Small intestine (tissue), 7 donors: ENCODE measurements at regions not wholly inside any gene's neighbourhood (a gene's known extent, or its start where the extent isn't known, plus 50 kb on each side); places are given as distances from the start of the nearest gene placed in this dataset.

ENCODE experiments used
- DNase-seq, 2 donors: peaks; one replicate each; pipeline versions ENCODE4 v3.0.0 to v3.0.0-alpha.2; 2013
- FAIRE-seq: peaks from 2 replicates; lab custom pipeline; 2012; peaks lifted over from hg19 to GRCh38; lab: Jason Lieb, UNC
- H3K27ac ChIP-seq, 3 donors: one replicate each; pipeline ENCODE4 v1.5.1; 2013; ENCODE audit warnings: low read length in 2 of 3, mild to moderate bottlenecking in 2 of 3, control low read depth in 1 of 3, inconsistent platforms in 1 of 3, low read depth in 1 of 3, moderate library complexity in 1 of 3
- H3K27me3 ChIP-seq, 3 donors: one replicate each; pipeline ENCODE4 v1.6.1; 2013; ENCODE audit warnings: low read length in 3 of 3, inconsistent platforms in 1 of 3; ENCODE audit not compliant: control insufficient read depth in 3 of 3, insufficient read depth in 3 of 3
- H3K36me3 ChIP-seq, 3 donors: one replicate each; pipeline ENCODE4 v1.6.1; 2013; ENCODE audit warnings: low read length in 3 of 3, inconsistent platforms in 1 of 3, low read depth in 1 of 3, mild to moderate bottlenecking in 1 of 3, moderate library complexity in 1 of 3; ENCODE audit not compliant: control insufficient read depth in 3 of 3, insufficient read depth in 2 of 3
- H3K4me1 ChIP-seq, 3 donors: one replicate each; pipeline ENCODE4 v1.6.1; 2013; ENCODE audit warnings: low read length in 2 of 3, inconsistent platforms in 1 of 3, low read depth in 1 of 3, mild to moderate bottlenecking in 1 of 3, moderate library complexity in 1 of 3; ENCODE audit not compliant: control insufficient read depth in 3 of 3, insufficient read depth in 2 of 3
- H3K4me3 ChIP-seq, 3 donors: one replicate each; pipeline ENCODE4 v1.5.1; 2013; ENCODE audit warnings: low read length in 3 of 3, control low read depth in 1 of 3, inconsistent platforms in 1 of 3, low read depth in 1 of 3, mild to moderate bottlenecking in 1 of 3, moderate library complexity in 1 of 3
- H3K9me3 ChIP-seq, 2 donors: one replicate each; pipeline ENCODE4 v1.6.1; 2013; ENCODE audit warnings: low read depth in 1 of 2, low read length in 1 of 2; ENCODE audit not compliant: control insufficient read depth in 2 of 2, insufficient read depth in 1 of 2
- WGBS, 3 donors: extraction: QIAGEN DNeasy Blood & Tissue Kit; methylation state at CpG; one replicate each; pipeline ENCODE4 v1.1.7; 2013; 5-methylcytosine and 5-hydroxymethylcytosine counted together
- donor health status: healthy with polysubstance abuse.
- donor health status: control.
- donor health status: control.
- donor health status: Bipolar disorder and iron deficiency.
- donor health status: healthy.

DNA sequence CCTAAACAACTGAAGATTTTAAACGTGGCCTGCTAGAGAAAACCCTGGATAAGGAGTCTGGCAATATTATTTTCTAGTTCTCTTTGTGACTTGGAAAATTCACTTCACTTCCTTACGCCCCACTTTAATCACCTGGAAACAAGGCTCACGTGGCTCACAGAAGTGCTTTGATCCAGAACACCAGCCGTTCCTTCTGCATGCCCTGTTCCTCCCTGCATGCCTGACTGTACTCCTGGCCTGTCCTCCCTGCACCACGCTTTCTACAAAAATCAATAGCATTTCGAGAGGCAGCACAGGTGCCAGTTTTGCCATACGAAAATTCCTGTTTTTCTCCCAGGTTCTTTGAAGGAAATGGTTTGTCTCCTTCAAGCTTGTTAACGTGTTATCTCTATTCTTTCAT, 474.2 kb upstream of the RGMA start:
- Histone ChIP-seq H3K4me3 (no peak overlapping the region), H3K36me3 (no peaks in the 10 kb centered on the region), H3K27me3 (no peaks in the 10 kb centered on the region), H3K9me3 (no peaks in the 10 kb centered on the region), H3K4me1 (no peaks in the 10 kb centered on the region), H3K27ac (no peak overlapping the region)
- FAIRE-seq (no peak), DNase-seq (no peak)
- 46 to 72% (median 54%) methylated on average over 8 of the region's 8 CpGs for WGBS, 3 donors

DNA sequence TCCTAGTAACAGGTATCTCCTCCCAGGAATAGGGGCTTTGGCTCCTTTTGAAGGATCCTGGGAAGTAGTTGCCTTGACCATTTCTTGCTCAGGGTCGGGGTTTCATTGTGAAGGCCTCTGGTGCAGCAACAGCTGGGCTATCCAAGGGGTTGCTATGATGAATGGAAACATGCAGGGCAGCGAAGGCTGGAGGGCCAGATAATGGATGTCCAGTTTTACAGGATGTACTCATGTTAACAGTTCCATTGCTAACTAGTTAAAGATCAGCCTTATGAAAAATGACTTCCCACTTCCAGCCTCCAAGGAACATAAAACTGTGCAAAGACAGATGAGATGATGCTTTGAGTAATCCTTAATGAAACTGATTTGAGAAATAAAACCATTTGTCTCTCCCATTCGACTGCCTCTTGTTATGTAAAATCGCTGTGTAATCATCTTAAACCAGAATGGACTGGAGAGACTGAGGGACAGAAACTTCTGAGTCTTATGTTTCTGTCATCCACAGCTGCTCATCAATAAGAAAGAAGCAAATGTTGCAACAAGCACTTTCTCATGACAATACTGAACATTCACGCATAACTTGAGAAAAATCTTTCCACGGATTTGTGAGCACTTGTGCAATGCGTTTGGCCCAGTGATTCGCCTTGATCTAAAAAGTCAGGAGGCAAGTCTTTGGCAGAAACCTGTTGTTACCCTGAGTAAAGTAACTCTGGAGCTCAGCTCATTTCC, 473.5 kb upstream of the RGMA start:
- no peaks in the 10 kb centered on the region for H3K4me1 ChIP-seq
- DNase-seq, result no peak
- FAIRE-seq, result no peak
- H3K36me3 ChIP-seq, result no peaks in the 10 kb centered on the region
- H3K27me3 ChIP-seq, result no peaks in the 10 kb centered on the region
- no peak overlapping the region for H3K27ac ChIP-seq
- 71 to 80% (median 79%) methylated on average over 8 of the region's 8 CpGs for WGBS, 3 donors
- no peak overlapping the region for H3K4me3 ChIP-seq
- no peaks in the 10 kb centered on the region for H3K9me3 ChIP-seq

DNA sequence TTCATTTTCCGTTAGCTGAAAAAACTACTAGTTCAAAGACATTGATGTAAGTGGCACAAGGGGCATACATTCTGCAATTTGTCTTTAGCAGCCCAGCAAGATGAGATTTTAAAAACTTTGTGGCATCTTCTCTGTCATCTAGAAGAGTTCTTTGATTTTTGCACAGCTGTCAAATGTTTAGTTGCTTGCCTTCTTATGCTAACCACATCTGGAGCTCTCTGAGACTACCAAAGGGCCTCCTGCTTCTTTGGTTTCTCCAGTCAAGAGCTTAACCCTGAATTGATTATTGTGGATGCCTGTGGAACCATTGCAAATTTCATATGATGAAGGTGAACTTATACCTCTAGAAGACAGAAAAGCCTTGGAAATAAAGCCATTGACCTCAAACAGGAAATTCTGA, 468.7 kb upstream of the RGMA start:
- 88 to 96% (median 92%) methylated on average over 1 of the region's 1 CpG for WGBS, 3 donors
- no peak for FAIRE-seq

DNA sequence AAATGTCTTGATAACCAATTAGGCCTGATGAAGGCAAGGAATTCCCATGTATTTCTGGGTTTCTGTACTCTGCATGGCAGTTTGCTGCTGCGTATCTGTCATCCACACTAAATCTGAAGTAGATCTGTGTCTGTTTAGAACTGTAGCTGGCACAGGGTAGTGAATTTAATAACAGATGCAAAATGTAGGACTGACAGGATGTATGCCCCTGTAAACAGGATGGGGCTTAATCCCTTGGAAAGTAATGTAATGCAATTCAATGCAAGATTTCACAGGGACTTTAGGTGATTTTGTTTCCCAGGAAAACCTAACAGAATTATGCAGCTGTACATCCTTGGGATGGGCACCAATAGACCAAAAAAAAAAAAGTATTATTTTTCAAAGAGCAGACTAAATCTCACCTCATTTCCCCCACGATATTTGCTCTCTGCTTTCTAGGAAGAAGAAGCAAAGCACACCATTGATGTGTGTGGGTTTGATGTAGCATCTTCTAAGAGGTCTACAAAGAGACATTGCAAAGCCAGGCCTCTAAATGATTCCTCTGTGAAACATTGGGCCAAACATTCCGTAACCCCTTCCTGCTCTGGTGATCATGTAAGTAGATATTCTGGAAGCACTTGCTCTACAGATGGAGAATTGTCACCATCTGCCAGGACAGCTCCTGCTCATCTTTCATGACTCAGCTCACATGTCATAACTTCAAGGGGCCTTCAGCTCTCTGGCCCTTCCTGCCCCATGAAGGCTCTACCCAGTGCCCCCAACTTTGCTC, 464.3 kb upstream of the RGMA start:
- Histone ChIP-seq H3K27ac (no peak overlapping the region), H3K9me3 (no peaks in the 10 kb centered on the region), H3K4me3 (no peak overlapping the region), H3K36me3 (no peaks in the 10 kb centered on the region), H3K27me3 (no peaks in the 10 kb centered on the region), H3K4me1 (no peaks in the 10 kb centered on the region)
- FAIRE-seq, result no peak
- WGBS, 3 donors, result 50 to 58% (median 52%) methylated on average over 3 of the region's 3 CpGs
- DNase-seq, result no peak

More for the DNA sequence above, 468.7 kb upstream of the RGMA start:
- Histone ChIP-seq H3K9me3 (no peaks in the 10 kb centered on the region), H3K27me3 (no peaks in the 10 kb centered on the region), H3K27ac (no peak overlapping the region), H3K4me1 (no peaks in the 10 kb centered on the region), H3K4me3 (no peak overlapping the region), H3K36me3 (no peaks in the 10 kb centered on the region)
- DNase-seq, result no peak

DNA sequence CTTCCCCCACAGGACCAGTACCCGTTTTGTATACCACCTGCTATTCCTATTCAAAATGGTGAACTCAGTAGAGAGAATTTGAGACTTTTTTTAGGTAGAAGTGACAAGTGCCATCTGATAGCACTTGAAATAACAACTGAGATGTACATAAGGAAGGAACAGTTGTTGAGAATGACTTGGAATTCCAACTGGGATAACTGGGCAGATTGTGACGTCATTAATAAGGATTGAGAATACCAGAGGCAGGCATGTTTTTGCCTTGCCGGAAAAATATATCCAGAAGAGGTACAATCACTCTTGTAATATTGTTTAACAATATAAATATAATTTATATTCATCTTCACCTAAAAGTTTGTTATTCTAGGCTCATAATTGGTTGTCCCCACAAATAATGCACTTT, 454.1 kb upstream of the RGMA start:
- H3K9me3 ChIP-seq, result no peaks in the 10 kb centered on the region
- H3K4me3 ChIP-seq, result no peak overlapping the region
- H3K27me3 ChIP-seq, result peaks cover 0 to 2% (median 0%) of the 10 kb centered on the region in 3 donors
- DNase-seq, result no peak
- no peak overlapping the region for H3K27ac ChIP-seq
- WGBS, 3 donors, result 71 to 80% (median 73%) methylated on average over 3 of the region's 3 CpGs
- H3K36me3 ChIP-seq, result no peaks in the 10 kb centered on the region
- no peaks in the 10 kb centered on the region for H3K4me1 ChIP-seq
- FAIRE-seq, result no peak

DNA sequence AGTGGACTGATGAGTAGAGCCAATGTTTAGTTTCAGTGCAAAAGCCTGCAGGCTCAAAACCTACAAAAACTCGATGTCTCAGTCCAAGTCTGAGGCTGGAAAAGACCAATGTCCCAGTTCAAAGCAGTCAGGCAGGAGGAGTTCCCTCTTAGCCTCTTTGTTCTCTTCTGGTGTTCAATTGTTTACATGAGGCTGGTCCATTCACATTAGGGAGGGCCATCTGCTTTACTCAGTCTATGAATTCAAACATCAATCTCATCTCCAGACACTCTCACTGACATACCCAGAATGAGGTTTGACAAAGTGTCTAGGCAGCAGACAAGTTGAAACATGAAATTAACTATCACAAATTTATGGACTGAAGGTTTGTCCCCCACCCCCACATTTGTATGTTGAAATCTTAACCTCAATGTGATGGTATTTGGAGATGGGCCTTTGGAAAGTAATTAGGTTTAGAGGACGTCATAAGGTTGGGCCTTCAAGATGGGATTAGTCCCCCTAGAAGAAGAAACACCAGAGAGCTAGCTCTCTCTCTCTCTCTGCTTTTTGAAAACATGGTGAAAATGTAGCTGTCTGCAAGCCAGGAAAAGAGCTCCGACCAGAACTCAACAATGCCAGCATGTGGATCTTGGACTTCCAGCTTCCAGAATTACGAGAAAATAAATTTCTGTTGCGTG, 438.5 kb upstream of the RGMA start:
- Histone ChIP-seq H3K27ac (no peak overlapping the region), H3K9me3 (no peaks in the 10 kb centered on the region), H3K27me3 (no peaks in the 10 kb centered on the region), H3K4me3 (no peak overlapping the region), H3K4me1 (no peaks in the 10 kb centered on the region), H3K36me3 (no peaks in the 10 kb centered on the region)
- FAIRE-seq (no peak), DNase-seq (no peak)
- 61 to 77% (median 71%) methylated on average over 5 of the region's 5 CpGs for WGBS, 3 donors

DNA sequence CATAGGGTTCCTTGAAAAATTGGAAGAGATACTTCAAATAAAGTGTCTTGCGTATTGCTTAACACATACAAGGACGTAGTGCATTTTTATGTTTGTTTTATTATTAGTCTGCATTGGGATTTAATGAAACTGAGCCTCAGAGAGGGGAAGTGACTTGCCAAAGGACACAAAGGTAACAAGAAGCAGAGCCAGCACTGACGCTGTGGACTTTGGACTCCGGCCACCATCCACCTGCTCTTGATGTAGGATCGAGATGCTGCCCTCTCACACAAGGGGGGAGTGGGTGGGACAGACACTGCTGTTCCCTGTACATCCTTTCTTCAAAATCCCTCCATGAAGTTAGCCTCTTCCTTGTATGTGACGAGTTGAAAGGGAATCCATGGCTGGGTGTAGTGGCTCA, 435.4 kb upstream of the RGMA start:
- WGBS, 3 donors, result 61 to 80% (median 70%) methylated on average over 6 of the region's 6 CpGs
- H3K9me3 ChIP-seq, result no peaks in the 10 kb centered on the region
- H3K4me3 ChIP-seq, result no peak overlapping the region
- no peaks in the 10 kb centered on the region for H3K4me1 ChIP-seq
- no peak for FAIRE-seq
- H3K36me3 ChIP-seq, result no peaks in the 10 kb centered on the region
- no peak overlapping the region for H3K27ac ChIP-seq
- H3K27me3 ChIP-seq, result no peaks in the 10 kb centered on the region
- no peak for DNase-seq

DNA sequence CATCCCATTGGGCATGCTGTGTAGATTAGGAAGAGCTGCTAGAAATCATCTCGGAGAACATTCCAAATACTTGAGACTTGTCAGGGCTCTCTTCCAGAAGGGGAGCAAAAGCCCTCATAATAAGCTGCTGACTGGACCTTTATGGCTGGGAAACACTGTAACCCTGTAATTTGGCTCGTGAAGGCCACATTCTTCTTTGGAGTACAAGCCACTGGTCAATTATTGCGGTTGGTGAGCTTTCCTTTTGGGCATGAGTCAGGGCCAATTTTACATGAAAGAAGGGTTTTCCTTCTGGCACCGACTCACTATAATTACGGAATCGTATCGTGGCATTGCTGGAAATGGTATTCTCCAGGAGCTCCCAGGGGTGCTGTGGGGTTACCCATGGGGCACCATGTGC, 434.5 kb upstream of the RGMA start:
- FAIRE-seq (no peak), DNase-seq (no peak)
- Histone ChIP-seq H3K36me3 (no peaks in the 10 kb centered on the region), H3K27ac (no peak overlapping the region), H3K4me1 (no peaks in the 10 kb centered on the region), H3K4me3 (no peak overlapping the region), H3K9me3 (no peaks in the 10 kb centered on the region), H3K27me3 (no peaks in the 10 kb centered on the region)
- 68 to 81% (median 70%) methylated on average over 7 of the region's 7 CpGs for WGBS, 3 donors
